ENCODE measurements at regions not wholly inside any gene's neighbourhood (a gene's known extent, or its start where the extent isn't known, plus 50 kb on each side); places are given as distances from the start of the nearest gene placed in this dataset.

- TF ChIP-seq, protein P1, sequence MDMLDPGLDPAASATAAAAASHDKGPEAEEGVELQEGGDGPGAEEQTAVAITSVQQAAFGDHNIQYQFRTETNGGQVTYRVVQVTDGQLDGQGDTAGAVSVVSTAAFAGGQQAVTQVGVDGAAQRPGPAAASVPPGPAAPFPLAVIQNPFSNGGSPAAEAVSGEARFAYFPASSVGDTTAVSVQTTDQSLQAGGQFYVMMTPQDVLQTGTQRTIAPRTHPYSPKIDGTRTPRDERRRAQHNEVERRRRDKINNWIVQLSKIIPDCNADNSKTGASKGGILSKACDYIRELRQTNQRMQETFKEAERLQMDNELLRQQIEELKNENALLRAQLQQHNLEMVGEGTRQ (IDR thresholded peaks at IDR 0.05; ENCODE audit: borderline replicate concordance, low read depth, low read length): no peak
- TF ChIP-seq NFIC (IDR thresholded peaks at IDR 0.05; ENCODE audit: borderline replicate concordance): no peak
- no peak for TF ChIP-seq REST (IDR thresholded peaks at IDR 0.05; ENCODE audit: low read depth, low read length)
- no peak for TF ChIP-seq SIN3A (IDR thresholded peaks at IDR 0.05; ENCODE audit: borderline replicate concordance, low read depth, low read length)
- TF ChIP-seq FOSL2 (IDR thresholded peaks at IDR 0.05; ENCODE audit: borderline replicate concordance, low read depth): no peak
- TF ChIP-seq, protein P2, sequence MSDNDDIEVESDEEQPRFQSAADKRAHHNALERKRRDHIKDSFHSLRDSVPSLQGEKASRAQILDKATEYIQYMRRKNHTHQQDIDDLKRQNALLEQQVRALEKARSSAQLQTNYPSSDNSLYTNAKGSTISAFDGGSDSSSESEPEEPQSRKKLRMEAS (IDR thresholded peaks at IDR 0.05; ENCODE audit: low read depth): no peak
- no peak for TF ChIP-seq GATA2 (CRISPR knock-in tag; IDR thresholded peaks at IDR 0.05)
- TF ChIP-seq, protein P3, sequence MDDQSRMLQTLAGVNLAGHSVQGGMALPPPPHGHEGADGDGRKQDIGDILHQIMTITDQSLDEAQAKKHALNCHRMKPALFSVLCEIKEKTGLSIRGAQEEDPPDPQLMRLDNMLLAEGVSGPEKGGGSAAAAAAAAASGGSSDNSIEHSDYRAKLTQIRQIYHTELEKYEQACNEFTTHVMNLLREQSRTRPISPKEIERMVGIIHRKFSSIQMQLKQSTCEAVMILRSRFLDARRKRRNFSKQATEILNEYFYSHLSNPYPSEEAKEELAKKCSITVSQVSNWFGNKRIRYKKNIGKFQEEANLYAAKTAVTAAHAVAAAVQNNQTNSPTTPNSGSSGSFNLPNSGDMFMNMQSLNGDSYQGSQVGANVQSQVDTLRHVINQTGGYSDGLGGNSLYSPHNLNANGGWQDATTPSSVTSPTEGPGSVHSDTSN (IDR thresholded peaks at IDR 0.05): no peak
- no peak for TF ChIP-seq YY1 (IDR thresholded peaks at IDR 0.05; ENCODE audit: low read depth)
- no peak for TF ChIP-seq POLR2AphosphoS5 (IDR thresholded peaks at IDR 0.05; ENCODE audit: low read depth, low read length)
- TF ChIP-seq MXI1 (IDR thresholded peaks at IDR 0.05; ENCODE audit: low read depth, low read length): no peak
These were observed 524.4 kb upstream of the ZFHX3 start (continued) for GRCh38 chr16:73572135-73572828.

GRCh38 chr16:73569266-73569980 is 521.5 kb upstream of the ZFHX3 start:
- 57% methylated on average over 9 of the region's 9 CpGs for WGBS (ENCODE audit: low lambda C conversion rate)
- H3F3A ChIP-seq (replicated peaks; ENCODE audit: insufficient read depth): no peaks in the 10 kb centered on the region
- no peak overlapping the region for H3K9ac ChIP-seq
- no peaks in the 10 kb centered on the region for H3K36me3 ChIP-seq (replicated peaks in 1 of 2; ENCODE audit: control insufficient read depth in 1 of 2, insufficient read depth in 2 of 2, low read length in 1 of 2)
- no peak overlapping the region for H2AFZ ChIP-seq (ENCODE audit: low read depth)
- DNase-seq: no peak
- H3K27me3 ChIP-seq (ENCODE audit: insufficient read depth): no peaks in the 10 kb centered on the region; the same call in 1 of the 2 replicates
- H3K27ac ChIP-seq (ENCODE audit: low read depth in 2 of 2, low read length in 1 of 2): no peak overlapping the region
- H3K79me2 ChIP-seq (ENCODE audit: insufficient read depth): no peaks in the 10 kb centered on the region
- no peaks in the 10 kb centered on the region for H3K9me3 ChIP-seq
- H4K20me1 ChIP-seq (ENCODE audit: insufficient read depth): no peaks in the 10 kb centered on the region
- TF ChIP-seq, protein P4, sequence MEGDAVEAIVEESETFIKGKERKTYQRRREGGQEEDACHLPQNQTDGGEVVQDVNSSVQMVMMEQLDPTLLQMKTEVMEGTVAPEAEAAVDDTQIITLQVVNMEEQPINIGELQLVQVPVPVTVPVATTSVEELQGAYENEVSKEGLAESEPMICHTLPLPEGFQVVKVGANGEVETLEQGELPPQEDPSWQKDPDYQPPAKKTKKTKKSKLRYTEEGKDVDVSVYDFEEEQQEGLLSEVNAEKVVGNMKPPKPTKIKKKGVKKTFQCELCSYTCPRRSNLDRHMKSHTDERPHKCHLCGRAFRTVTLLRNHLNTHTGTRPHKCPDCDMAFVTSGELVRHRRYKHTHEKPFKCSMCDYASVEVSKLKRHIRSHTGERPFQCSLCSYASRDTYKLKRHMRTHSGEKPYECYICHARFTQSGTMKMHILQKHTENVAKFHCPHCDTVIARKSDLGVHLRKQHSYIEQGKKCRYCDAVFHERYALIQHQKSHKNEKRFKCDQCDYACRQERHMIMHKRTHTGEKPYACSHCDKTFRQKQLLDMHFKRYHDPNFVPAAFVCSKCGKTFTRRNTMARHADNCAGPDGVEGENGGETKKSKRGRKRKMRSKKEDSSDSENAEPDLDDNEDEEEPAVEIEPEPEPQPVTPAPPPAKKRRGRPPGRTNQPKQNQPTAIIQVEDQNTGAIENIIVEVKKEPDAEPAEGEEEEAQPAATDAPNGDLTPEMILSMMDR (IDR thresholded peaks at IDR 0.05): no peak
- no peak for TF ChIP-seq SIN3A (IDR thresholded peaks at IDR 0.05; ENCODE audit: borderline replicate concordance, low read depth, low read length)
- TF ChIP-seq TAF1 (IDR thresholded peaks at IDR 0.05; ENCODE audit: borderline replicate concordance, low read depth, low read length): no peak
- no peak for TF ChIP-seq RCOR1 (IDR thresholded peaks at IDR 0.05; ENCODE audit: low read length)
- TF ChIP-seq ELF1 (IDR thresholded peaks at IDR 0.05): no peak
- TF ChIP-seq SMC3 (IDR thresholded peaks at IDR 0.05; ENCODE audit: low read depth, low read length): no peak
- H3K4me1 ChIP-seq (ENCODE audit: control insufficient read depth in 1 of 2, insufficient read depth in 2 of 2, low read depth in 1 of 2, low read length in 1 of 2): peaks cover 0 to 11% of the 10 kb centered on the region in 2 experiments; a peak in 2 of 4 replicates
- ChIA-PET CTCF (interaction anchor here (0.8 to 1.4 kb wide), 3 partner anchors 89 to 387 kb away, joined by 3 to 4 read pairs (median 4); no protein-coding TSS in a partner anchor), POLR2A (no interaction called here)
- H3K4me2 ChIP-seq: no peak overlapping the region
- H3K4me3 ChIP-seq (ENCODE audit: low read depth in 2 of 2, low read length in 1 of 2): no peak overlapping the region
- no peaks in the 10 kb centered on the region for H3K9me2 ChIP-seq

Measured in SK-N-SH (cell line).